CD4-positive, alpha-beta T cell (primary cell): ENCODE measurements at regions not wholly inside any gene's neighbourhood (a gene's known extent, or its start where the extent isn't known, plus 50 kb on each side); places are given as distances from the start of the nearest gene placed in this dataset.

Experiments used
- ATAC-seq: fragments of 200-7000 bp; cut with Tn5 transposase; one replicate; pipeline ENCODE4 v1.10.0; 2022; ENCODE audit warnings: mild to moderate bottlenecking; ENCODE audit not compliant: poor library complexity
- CTCF ChIA-PET: fragments of 350-600 bp; sonication (Branson Sonifier 250); formaldehyde crosslinking; loops from one replicate; lab custom pipeline; 2021; ENCODE audit warnings: antibody characterized with exemption, inconsistent platforms; lab: Charles Lee
- POLR2A ChIA-PET: fragments of 350-600 bp; sonication (Branson Sonifier 250); formaldehyde crosslinking; loops from one replicate; lab custom pipeline; 2021; ENCODE audit warnings: antibody characterized with exemption, inconsistent platforms; lab: Charles Lee
- DNase-seq, 14 experiments: peaks; one replicate each; pipeline ENCODE4 v3.0.0-alpha.2; 2013 to 2020; ENCODE audit warnings: mixed read lengths in 2 of 14
- H3K27ac ChIP-seq, 2 donors: one replicate each; pipeline versions ENCODE4 v1.5.1 to v1.7.0; 2013; ENCODE audit warnings: low read length in 2 of 2, low read depth in 1 of 2, mild to moderate bottlenecking in 1 of 2
- H3K27me3 ChIP-seq, 2 experiments: 1 replicate in 1 of 2; 2 replicates in 1 of 2; pipeline versions ENCODE4 v1.6.1 to v1.7.0; 2013; ENCODE audit warnings: low read length in 2 of 2, control low read depth in 1 of 2, mild to moderate bottlenecking in 1 of 2, moderate library complexity in 1 of 2; ENCODE audit not compliant: insufficient read depth in 2 of 2, control insufficient read depth in 1 of 2
- H3K36me3 ChIP-seq: one replicate; pipeline ENCODE4 v1.6.1; 2013; ENCODE audit warnings: low read length, control low read depth; ENCODE audit not compliant: insufficient read depth
- H3K4me1 ChIP-seq: one replicate; pipeline ENCODE4 v1.6.1; 2013; ENCODE audit warnings: low read length, control low read depth; ENCODE audit not compliant: insufficient read depth
- H3K4me3 ChIP-seq: one replicate; pipeline ENCODE4 v1.5.1; 2013; ENCODE audit warnings: mild to moderate bottlenecking, low read length, moderate library complexity
- H3K9me3 ChIP-seq, 2 experiments: 1 replicate in 1 of 2; 2 replicates in 1 of 2; pipeline versions ENCODE4 v1.6.1 to v1.7.0; 2013; ENCODE audit warnings: low read length in 2 of 2, mild to moderate bottlenecking in 2 of 2, control low read depth in 1 of 2, moderate library complexity in 1 of 2; ENCODE audit not compliant: control insufficient read depth in 1 of 2, insufficient read depth in 1 of 2
- H3K27ac Mint-ChIP-seq: one replicate; pipeline ENCODE4 v1.8.0; 2020; ENCODE audit warnings: mixed read lengths
- H3K27me3 Mint-ChIP-seq: one replicate; pipeline ENCODE4 v1.8.0; 2021; ENCODE audit warnings: mixed read lengths
- H3K36me3 Mint-ChIP-seq: one replicate; pipeline ENCODE4 v1.8.0; 2021; ENCODE audit warnings: low read depth, mixed read lengths
- H3K4me1 Mint-ChIP-seq: one replicate; pipeline ENCODE4 v1.8.0; 2021; ENCODE audit warnings: low read depth, mixed read lengths
- H3K4me3 Mint-ChIP-seq: one replicate; pipeline ENCODE4 v1.8.0; 2020; ENCODE audit warnings: mild to moderate bottlenecking, mixed read lengths
- H3K9me3 Mint-ChIP-seq: one replicate; pipeline ENCODE4 v1.8.0; 2020; ENCODE audit warnings: mixed read lengths
- CTCF ChIP-seq: fragments of 200-600 bp; IDR thresholded peaks from one replicate; pipeline ENCODE4 v1.8.0; 2022; ENCODE audit warnings: antibody characterized with exemption, mild to moderate bottlenecking
- intact Hi-C, 2 experiments: fragments of 100-400 bp; cut with DNase I in 1 of 2; cut with micrococcal nuclease in 1 of 2; formaldehyde crosslinking; loops; one replicate each; pipeline versions ENCODE4 v1.15.1 to v1.9.0; 2023 to 2025; cut with DNase I, micrococcal nuclease

GRCh38 chr7:24212073-24212472, 71.9 kb upstream of the NPY start:
- no peaks in the 10 kb centered on the region for H3K36me3 ChIP-seq
- Mint-ChIP-seq H3K4me1 (no peaks in the 10 kb centered on the region), H3K27me3 (no peaks in the 10 kb centered on the region), H3K4me3 (no peak overlapping the region), H3K36me3 (no peaks in the 10 kb centered on the region), H3K9me3 (no peaks in the 10 kb centered on the region), H3K27ac (no peak overlapping the region)
- ChIA-PET POLR2A (no interaction called here), CTCF (no interaction called here)
- intact Hi-C loops = no loop called here
- no peak for ATAC-seq
- H3K27me3 ChIP-seq = no peaks in the 10 kb centered on the region
- TF ChIP-seq CTCF = no peak
- no peaks in the 10 kb centered on the region for H3K4me1 ChIP-seq
- H3K4me3 ChIP-seq = no peak overlapping the region
- no peaks in the 10 kb centered on the region for H3K9me3 ChIP-seq
- H3K27ac ChIP-seq = no peak overlapping the region
- no peak for DNase-seq

- Mint-ChIP-seq H3K9me3 (no peaks in the 10 kb centered on the region), H3K27me3 (no peaks in the 10 kb centered on the region), H3K4me1 (no peaks in the 10 kb centered on the region), H3K4me3 (no peak overlapping the region), H3K36me3 (no peaks in the 10 kb centered on the region), H3K27ac (no peak overlapping the region)
- DNase-seq = no peak
- no peak for TF ChIP-seq CTCF
- Histone ChIP-seq H3K4me3 (no peak overlapping the region), H3K9me3 (no peaks in the 10 kb centered on the region), H3K36me3 (no peaks in the 10 kb centered on the region), H3K27me3 (no peaks in the 10 kb centered on the region), H3K27ac (no peak overlapping the region), H3K4me1 (no peaks in the 10 kb centered on the region)
- no peak for ATAC-seq
- ChIA-PET POLR2A (no interaction called here), CTCF (no interaction called here)
- intact Hi-C loops = no loop called here
Observed at GRCh38 chr7:24213311-24213710, 70.7 kb upstream of the NPY start.

GRCh38 chr7:24214670-24215069, 69.3 kb upstream of the NPY start:
- intact Hi-C loops = no loop called here
- ChIA-PET CTCF (no interaction called here), POLR2A (no interaction called here)
- Histone ChIP-seq H3K4me3 (no peak overlapping the region), H3K4me1 (no peaks in the 10 kb centered on the region), H3K27ac (no peak overlapping the region), H3K9me3 (no peaks in the 10 kb centered on the region), H3K27me3 (no peaks in the 10 kb centered on the region), H3K36me3 (no peaks in the 10 kb centered on the region)
- Mint-ChIP-seq H3K4me3 (no peak overlapping the region), H3K9me3 (no peaks in the 10 kb centered on the region), H3K27ac (no peak overlapping the region), H3K27me3 (no peaks in the 10 kb centered on the region), H3K4me1 (no peaks in the 10 kb centered on the region), H3K36me3 (no peaks in the 10 kb centered on the region)
- no peak for ATAC-seq
- no peak for DNase-seq
- TF ChIP-seq CTCF = no peak
